Adrenal gland (tissue), 5 donors: ENCODE measurements at regions not wholly inside any gene's neighbourhood (a gene's known extent, or its start where the extent isn't known, plus 50 kb on each side); places are given as distances from the start of the nearest gene placed in this dataset.

Experiments used
- CTCF ChIP-seq, 6 experiments: fragments of 450-650 bp in 4 of 6; fragments of 200-600 bp in 2 of 6; sonication (generic) in 1 of 6; IDR thresholded peaks; 1 replicate in 5 of 6; 2 replicates in 1 of 6; pipeline versions ENCODE4 v1.5.1 to v1.8.0; 2016 to 2021; ENCODE audit warnings: antibody characterized with exemption in 6 of 6, mild to moderate bottlenecking in 2 of 6, moderate library complexity in 1 of 6
- POLR2A ChIP-seq, 2 donors: fragments of 450-650 bp; IDR thresholded peaks; one replicate each; pipeline ENCODE4 v1.6.1; 2017; ENCODE audit warnings: antibody characterized with exemption in 2 of 2, mild to moderate bottlenecking in 2 of 2, moderate library complexity in 1 of 2
- donor health status: DM: no; HTN: no; CAD: no.

- TF ChIP-seq CTCF (IDR thresholded peaks at IDR 0.05) = no peak
- TF ChIP-seq POLR2A (IDR thresholded peaks at IDR 0.05) = no peak
Observed at GRCh38 chr9:30362373-30362772, 2022.1 kb upstream of the ACO1 start.
